ENCODE measurements at regions not wholly inside any gene's neighbourhood (a gene's known extent, or its start where the extent isn't known, plus 50 kb on each side); places are given as distances from the start of the nearest gene placed in this dataset.
"Not testable (repeated sequence)": the region's sequence is repeated elsewhere in the genome, so short reads cannot be mapped to it uniquely, and the experiment has no call there.

DNA sequence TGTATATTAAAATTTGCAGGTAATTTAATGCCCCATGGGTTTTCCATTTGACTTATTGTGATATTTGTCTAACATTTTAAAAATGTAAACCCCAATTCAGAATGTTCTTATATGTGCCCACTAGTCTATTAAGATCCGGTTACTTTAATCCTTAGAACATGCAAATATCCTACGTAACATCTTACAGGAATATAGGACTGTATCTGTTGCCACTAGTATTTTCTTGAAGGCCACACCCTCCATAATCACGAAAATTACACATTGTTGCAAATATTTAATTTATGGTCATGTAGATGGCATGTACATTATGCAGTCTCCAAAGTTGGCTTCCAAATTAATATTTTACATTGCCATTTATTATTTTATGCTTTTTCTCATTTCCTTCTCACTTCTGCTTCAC is 329.2 kb upstream of the NOTCH2NLA start:
- TF ChIP-seq, protein P1, sequence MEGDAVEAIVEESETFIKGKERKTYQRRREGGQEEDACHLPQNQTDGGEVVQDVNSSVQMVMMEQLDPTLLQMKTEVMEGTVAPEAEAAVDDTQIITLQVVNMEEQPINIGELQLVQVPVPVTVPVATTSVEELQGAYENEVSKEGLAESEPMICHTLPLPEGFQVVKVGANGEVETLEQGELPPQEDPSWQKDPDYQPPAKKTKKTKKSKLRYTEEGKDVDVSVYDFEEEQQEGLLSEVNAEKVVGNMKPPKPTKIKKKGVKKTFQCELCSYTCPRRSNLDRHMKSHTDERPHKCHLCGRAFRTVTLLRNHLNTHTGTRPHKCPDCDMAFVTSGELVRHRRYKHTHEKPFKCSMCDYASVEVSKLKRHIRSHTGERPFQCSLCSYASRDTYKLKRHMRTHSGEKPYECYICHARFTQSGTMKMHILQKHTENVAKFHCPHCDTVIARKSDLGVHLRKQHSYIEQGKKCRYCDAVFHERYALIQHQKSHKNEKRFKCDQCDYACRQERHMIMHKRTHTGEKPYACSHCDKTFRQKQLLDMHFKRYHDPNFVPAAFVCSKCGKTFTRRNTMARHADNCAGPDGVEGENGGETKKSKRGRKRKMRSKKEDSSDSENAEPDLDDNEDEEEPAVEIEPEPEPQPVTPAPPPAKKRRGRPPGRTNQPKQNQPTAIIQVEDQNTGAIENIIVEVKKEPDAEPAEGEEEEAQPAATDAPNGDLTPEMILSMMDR (IDR thresholded peaks at IDR 0.05) = not testable (repeated sequence)
- TF ChIP-seq POLR2A (IDR thresholded peaks at IDR 0.05) = not testable (repeated sequence)

Measured in adrenal gland (tissue), 5 donors.